ENCODE measurements at regions not wholly inside any gene's neighbourhood (a gene's known extent, or its start where the extent isn't known, plus 50 kb on each side); places are given as distances from the start of the nearest gene placed in this dataset.

DNA sequence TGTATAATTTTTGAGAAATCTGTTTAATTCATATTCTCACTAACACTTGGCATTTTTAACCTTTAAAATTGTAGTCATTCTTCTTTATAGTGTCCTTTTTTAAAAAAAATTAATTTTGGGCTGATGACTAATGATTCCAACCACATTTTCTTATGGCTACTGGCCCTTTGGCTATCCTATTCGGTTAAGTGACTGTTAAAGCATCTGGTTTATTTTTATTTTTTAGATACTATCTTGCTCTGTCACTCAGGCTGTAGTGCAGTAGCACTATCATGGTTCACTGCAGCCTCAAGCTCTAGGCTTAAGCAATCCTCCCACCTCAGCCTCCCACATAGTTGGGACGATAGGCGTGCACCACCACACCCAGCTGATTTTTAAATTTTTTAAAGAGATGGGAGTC, 723.2 kb upstream of the CXADR start:
- TF ChIP-seq, protein P1, sequence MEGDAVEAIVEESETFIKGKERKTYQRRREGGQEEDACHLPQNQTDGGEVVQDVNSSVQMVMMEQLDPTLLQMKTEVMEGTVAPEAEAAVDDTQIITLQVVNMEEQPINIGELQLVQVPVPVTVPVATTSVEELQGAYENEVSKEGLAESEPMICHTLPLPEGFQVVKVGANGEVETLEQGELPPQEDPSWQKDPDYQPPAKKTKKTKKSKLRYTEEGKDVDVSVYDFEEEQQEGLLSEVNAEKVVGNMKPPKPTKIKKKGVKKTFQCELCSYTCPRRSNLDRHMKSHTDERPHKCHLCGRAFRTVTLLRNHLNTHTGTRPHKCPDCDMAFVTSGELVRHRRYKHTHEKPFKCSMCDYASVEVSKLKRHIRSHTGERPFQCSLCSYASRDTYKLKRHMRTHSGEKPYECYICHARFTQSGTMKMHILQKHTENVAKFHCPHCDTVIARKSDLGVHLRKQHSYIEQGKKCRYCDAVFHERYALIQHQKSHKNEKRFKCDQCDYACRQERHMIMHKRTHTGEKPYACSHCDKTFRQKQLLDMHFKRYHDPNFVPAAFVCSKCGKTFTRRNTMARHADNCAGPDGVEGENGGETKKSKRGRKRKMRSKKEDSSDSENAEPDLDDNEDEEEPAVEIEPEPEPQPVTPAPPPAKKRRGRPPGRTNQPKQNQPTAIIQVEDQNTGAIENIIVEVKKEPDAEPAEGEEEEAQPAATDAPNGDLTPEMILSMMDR (IDR thresholded peaks at IDR 0.05): no peak
- no peak for TF ChIP-seq POLR2A (IDR thresholded peaks at IDR 0.05)
